ENCODE measurements at regions not wholly inside any gene's neighbourhood (a gene's known extent, or its start where the extent isn't known, plus 50 kb on each side); places are given as distances from the start of the nearest gene placed in this dataset.
"Not testable (repeated sequence)": the region's sequence is repeated elsewhere in the genome, so short reads cannot be mapped to it uniquely, and the experiment has no call there.

DNA sequence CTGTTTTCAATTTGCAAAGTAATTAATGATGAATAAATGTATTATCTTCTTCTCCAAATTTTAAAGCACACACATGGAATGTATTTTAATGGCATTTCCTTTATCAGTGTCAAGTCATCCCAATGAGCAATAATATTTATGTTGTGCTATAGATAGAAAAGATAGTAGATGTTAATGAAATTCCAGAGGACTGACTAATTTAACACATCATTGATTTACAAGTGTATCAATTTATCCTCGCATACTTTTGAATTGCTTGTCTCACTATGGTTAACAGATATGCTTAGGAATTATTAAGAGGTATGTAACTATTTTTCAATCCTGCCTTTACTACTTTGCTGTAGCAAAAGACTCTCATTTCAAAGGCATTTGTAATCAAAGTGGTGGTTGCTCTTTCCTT, 842.9 kb downstream of the SLC6A15 start:
- Histone ChIP-seq H3K36me3 (ENCODE audit: control insufficient read depth, insufficient read depth, low read length) (no peaks in the 10 kb centered on the region), H3K4me1 (ENCODE audit: control insufficient read depth, insufficient read depth, low read length) (no peaks in the 10 kb centered on the region), H3K4me3 (ENCODE audit: low read length) (no peak overlapping the region), H3K27ac (ENCODE audit: low read depth, low read length) (no peak overlapping the region), H3K27me3 (ENCODE audit: control insufficient read depth, insufficient read depth, low read length) (no peaks in the 10 kb centered on the region), H3K9ac (ENCODE audit: low read length) (no peak overlapping the region)

- Histone ChIP-seq H3K36me3 (ENCODE audit: control insufficient read depth, insufficient read depth, low read length) (no peaks in the 10 kb centered on the region), H3K4me3 (ENCODE audit: low read length) (no peak overlapping the region), H3K27me3 (ENCODE audit: control insufficient read depth, insufficient read depth, low read length) (no peaks in the 10 kb centered on the region), H3K9ac (ENCODE audit: low read length) (no peak overlapping the region), H3K4me1 (ENCODE audit: control insufficient read depth, insufficient read depth, low read length) (no peaks in the 10 kb centered on the region), H3K27ac (ENCODE audit: low read depth, low read length) (no peak overlapping the region)
These were observed 843.4 kb downstream of the SLC6A15 start for GRCh38 chr12:84069198-84069597.

DNA sequence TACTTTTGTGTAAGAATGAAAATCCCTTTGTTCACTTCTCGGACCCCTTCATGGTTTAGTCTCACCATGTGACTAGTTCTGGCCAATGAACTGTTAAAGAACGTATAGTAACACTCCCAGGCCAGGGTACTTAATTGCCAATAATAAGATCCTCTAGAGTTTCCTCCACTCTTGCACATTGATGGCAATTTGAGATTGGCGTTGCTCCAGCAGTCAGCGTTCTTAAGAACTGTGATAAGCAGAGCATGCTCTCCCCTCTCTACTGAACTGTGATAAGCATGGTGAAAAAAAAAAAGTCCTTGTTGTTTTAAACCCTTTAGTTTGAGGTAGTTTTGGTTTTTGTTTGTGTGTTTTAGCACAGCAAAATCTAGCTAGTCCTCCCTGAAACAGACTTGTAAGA, 854.5 kb downstream of the SLC6A15 start:
- H3K4me3 ChIP-seq (ENCODE audit: low read length): no peak overlapping the region
- no peaks in the 10 kb centered on the region for H3K36me3 ChIP-seq (ENCODE audit: control insufficient read depth, insufficient read depth, low read length)
- no peaks in the 10 kb centered on the region for H3K27me3 ChIP-seq (ENCODE audit: control insufficient read depth, insufficient read depth, low read length)
- no peak overlapping the region for H3K27ac ChIP-seq (ENCODE audit: low read depth, low read length)
- H3K9ac ChIP-seq (ENCODE audit: low read length): no peak overlapping the region
- H3K4me1 ChIP-seq (ENCODE audit: control insufficient read depth, insufficient read depth, low read length): no peaks in the 10 kb centered on the region

GRCh38 chr12:84054811-84055210, 857.8 kb downstream of the SLC6A15 start:
- Histone ChIP-seq H3K4me1 (ENCODE audit: control insufficient read depth, insufficient read depth, low read length) (no peaks in the 10 kb centered on the region), H3K27ac (ENCODE audit: low read depth, low read length) (no peak overlapping the region), H3K27me3 (ENCODE audit: control insufficient read depth, insufficient read depth, low read length) (no peaks in the 10 kb centered on the region), H3K9ac (ENCODE audit: low read length) (no peak overlapping the region), H3K36me3 (ENCODE audit: control insufficient read depth, insufficient read depth, low read length) (no peaks in the 10 kb centered on the region), H3K4me3 (ENCODE audit: low read length) (no peak overlapping the region)

DNA sequence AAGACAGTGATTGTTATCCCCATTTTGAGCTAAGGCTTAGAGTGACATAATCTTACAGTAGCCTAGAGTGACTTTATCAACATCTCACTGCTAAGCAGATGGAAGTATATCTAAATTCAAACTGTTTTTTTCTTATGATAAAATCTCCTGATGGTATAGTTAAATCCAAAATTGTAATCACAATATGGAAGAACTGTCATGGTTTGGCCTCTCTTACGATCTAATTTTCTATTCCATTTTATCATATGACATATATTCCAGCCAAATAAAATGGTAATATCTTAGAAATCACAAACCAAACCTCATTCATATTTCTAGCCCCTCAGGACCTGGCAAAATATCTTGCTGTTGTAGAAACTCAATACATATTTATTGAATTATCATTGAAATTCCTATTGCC, 864.7 kb downstream of the SLC6A15 start:
- H3K4me3 ChIP-seq (ENCODE audit: low read length): no peak overlapping the region
- H3K27me3 ChIP-seq (ENCODE audit: control insufficient read depth, insufficient read depth, low read length): no peaks in the 10 kb centered on the region
- no peaks in the 10 kb centered on the region for H3K4me1 ChIP-seq (ENCODE audit: control insufficient read depth, insufficient read depth, low read length)
- no peak overlapping the region for H3K9ac ChIP-seq (ENCODE audit: low read length)
- H3K27ac ChIP-seq (ENCODE audit: low read depth, low read length): no peak overlapping the region
- H3K36me3 ChIP-seq (ENCODE audit: control insufficient read depth, insufficient read depth, low read length): no peaks in the 10 kb centered on the region

DNA sequence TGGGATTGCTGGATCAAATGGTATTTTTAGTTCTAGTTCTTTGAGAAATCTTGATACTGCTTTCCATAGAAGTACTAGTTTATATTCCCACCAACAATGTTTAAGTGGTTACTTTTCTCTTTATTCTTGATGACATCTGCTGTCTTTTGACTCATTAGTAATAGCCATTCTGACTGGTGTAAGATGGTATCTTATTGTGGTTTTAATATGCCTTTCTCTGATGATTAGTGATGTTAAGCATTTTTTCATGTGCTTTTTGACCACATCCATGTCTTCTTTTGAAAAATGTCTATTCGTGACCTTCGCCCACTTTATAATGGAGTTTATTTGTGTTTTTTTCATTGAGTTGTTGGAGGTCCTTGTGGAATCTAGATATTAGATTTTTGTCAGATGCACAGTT, 865.7 kb downstream of the SLC6A15 start:
- Histone ChIP-seq H3K27ac (ENCODE audit: low read depth, low read length) (no peak overlapping the region), H3K36me3 (ENCODE audit: control insufficient read depth, insufficient read depth, low read length) (no peaks in the 10 kb centered on the region), H3K4me1 (ENCODE audit: control insufficient read depth, insufficient read depth, low read length) (no peaks in the 10 kb centered on the region), H3K4me3 (ENCODE audit: low read length) (no peak overlapping the region), H3K27me3 (ENCODE audit: control insufficient read depth, insufficient read depth, low read length) (no peaks in the 10 kb centered on the region), H3K9ac (ENCODE audit: low read length) (no peak overlapping the region)

DNA sequence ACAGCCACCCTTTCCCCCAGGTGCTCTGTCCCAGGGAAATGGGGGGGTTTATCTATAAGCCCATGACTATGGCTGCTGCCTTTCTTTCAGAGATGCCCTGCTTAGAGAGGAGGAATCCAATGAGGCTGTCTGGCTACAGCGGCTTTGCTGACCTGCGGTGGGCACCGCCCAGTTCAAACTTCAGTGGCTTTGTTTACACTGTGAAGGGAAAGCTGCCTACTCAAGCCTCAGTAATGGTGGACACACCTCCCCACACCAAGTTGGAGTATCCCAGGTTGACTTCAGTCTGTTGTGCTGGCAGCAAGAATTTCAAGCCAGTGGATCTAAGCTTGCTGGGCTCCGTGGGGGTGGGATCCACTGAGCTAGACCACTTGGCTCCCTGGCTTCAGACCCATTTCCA, 869.2 kb downstream of the SLC6A15 start:
- Histone ChIP-seq H3K27ac (ENCODE audit: low read depth, low read length) (no peak overlapping the region), H3K36me3 (ENCODE audit: control insufficient read depth, insufficient read depth, low read length) (no peaks in the 10 kb centered on the region), H3K4me3 (ENCODE audit: low read length) (no peak overlapping the region), H3K9ac (ENCODE audit: low read length) (no peak overlapping the region), H3K4me1 (ENCODE audit: control insufficient read depth, insufficient read depth, low read length) (no peaks in the 10 kb centered on the region), H3K27me3 (ENCODE audit: control insufficient read depth, insufficient read depth, low read length) (no peaks in the 10 kb centered on the region)

DNA sequence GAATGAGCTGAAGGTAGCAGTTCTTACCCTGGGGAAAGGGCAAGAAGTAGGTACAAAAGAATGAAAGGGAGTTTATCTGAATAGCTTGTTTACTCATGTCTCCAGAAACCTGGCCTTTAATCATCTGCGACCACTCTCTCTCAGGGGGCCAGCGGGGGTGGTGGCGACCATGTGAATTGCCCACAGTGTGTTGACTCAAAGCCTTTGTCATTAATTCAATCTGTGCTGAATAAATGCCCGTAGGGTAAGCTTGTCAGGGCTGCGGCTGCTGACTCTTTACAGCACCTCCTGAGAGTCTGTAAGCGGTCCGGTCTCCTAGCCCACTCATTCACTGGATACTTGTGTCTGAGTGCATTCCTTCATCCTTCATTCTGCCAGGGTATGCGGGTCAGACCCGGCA, 874.4 kb downstream of the SLC6A15 start:
- no peak overlapping the region for H3K27ac ChIP-seq (ENCODE audit: low read depth, low read length)
- H3K9ac ChIP-seq (ENCODE audit: low read length): no peak overlapping the region
- H3K4me1 ChIP-seq (ENCODE audit: control insufficient read depth, insufficient read depth, low read length): no peaks in the 10 kb centered on the region
- no peaks in the 10 kb centered on the region for H3K36me3 ChIP-seq (ENCODE audit: control insufficient read depth, insufficient read depth, low read length)
- H3K4me3 ChIP-seq (ENCODE audit: low read length): no peak overlapping the region
- H3K27me3 ChIP-seq (ENCODE audit: control insufficient read depth, insufficient read depth, low read length): no peaks in the 10 kb centered on the region

DNA sequence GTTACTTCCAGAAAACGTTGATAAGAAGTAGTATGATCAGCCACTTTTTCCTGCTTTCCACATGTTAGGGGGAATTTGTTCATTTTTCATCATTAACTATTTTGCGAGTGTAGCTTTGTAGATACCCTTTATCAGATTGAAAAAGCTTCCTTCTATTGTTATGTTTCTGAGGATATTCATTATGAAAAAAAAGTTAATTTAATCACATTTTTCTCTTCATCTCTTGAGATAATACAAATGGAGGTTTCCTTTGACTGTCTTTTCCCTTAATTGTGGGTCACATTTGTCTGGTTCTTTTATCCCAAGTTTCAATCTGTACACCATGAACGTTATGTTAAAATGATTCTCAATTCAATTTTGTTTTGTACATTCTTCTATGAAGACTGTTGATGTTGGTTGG, 875.7 kb downstream of the SLC6A15 start:
- no peak overlapping the region for H3K9ac ChIP-seq (ENCODE audit: low read length)
- H3K36me3 ChIP-seq (ENCODE audit: control insufficient read depth, insufficient read depth, low read length): no peaks in the 10 kb centered on the region
- H3K27ac ChIP-seq (ENCODE audit: low read depth, low read length): no peak overlapping the region
- no peak overlapping the region for H3K4me3 ChIP-seq (ENCODE audit: low read length)
- H3K27me3 ChIP-seq (ENCODE audit: control insufficient read depth, insufficient read depth, low read length): no peaks in the 10 kb centered on the region
- H3K4me1 ChIP-seq (ENCODE audit: control insufficient read depth, insufficient read depth, low read length): no peaks in the 10 kb centered on the region

DNA sequence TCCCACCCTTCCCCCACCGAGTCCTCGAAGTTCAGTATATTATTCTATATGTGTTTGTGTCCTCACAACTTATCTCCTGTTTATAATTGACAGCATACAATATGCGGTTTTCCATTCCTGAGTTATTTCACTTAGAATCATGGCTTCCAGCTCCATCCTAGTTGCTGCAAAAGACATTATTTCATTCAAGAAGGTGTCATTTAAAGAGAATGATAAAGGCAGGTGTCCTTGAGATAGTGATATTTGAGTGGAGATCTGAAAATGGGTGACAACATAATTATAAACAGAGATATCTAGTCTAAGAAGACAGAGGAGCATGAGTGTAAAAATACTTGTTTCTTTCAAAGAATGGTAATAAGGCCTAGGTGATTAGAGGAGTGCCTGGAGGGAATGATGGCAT, 876.8 kb downstream of the SLC6A15 start:
- Histone ChIP-seq H3K27ac (ENCODE audit: low read depth, low read length) (no peak overlapping the region), H3K9ac (ENCODE audit: low read length) (no peak overlapping the region), H3K4me1 (ENCODE audit: control insufficient read depth, insufficient read depth, low read length) (no peaks in the 10 kb centered on the region), H3K4me3 (ENCODE audit: low read length) (no peak overlapping the region), H3K36me3 (ENCODE audit: control insufficient read depth, insufficient read depth, low read length) (no peaks in the 10 kb centered on the region), H3K27me3 (ENCODE audit: control insufficient read depth, insufficient read depth, low read length) (no peaks in the 10 kb centered on the region)

GRCh38 chr12:84034871-84035270, 877.7 kb downstream of the SLC6A15 start:
- no peaks in the 10 kb centered on the region for H3K36me3 ChIP-seq (ENCODE audit: control insufficient read depth, insufficient read depth, low read length)
- no peak overlapping the region for H3K27ac ChIP-seq (ENCODE audit: low read depth, low read length)
- no peak overlapping the region for H3K4me3 ChIP-seq (ENCODE audit: low read length)
- H3K4me1 ChIP-seq (ENCODE audit: control insufficient read depth, insufficient read depth, low read length): no peaks in the 10 kb centered on the region
- no peaks in the 10 kb centered on the region for H3K27me3 ChIP-seq (ENCODE audit: control insufficient read depth, insufficient read depth, low read length)
- H3K9ac ChIP-seq (ENCODE audit: low read length): no peak overlapping the region

GRCh38 chr12:84033162-84033561, 879.4 kb downstream of the SLC6A15 start:
- Histone ChIP-seq H3K4me3 (ENCODE audit: low read length) (no peak overlapping the region), H3K4me1 (ENCODE audit: control insufficient read depth, insufficient read depth, low read length) (no peaks in the 10 kb centered on the region), H3K27me3 (ENCODE audit: control insufficient read depth, insufficient read depth, low read length) (no peaks in the 10 kb centered on the region), H3K36me3 (ENCODE audit: control insufficient read depth, insufficient read depth, low read length) (no peaks in the 10 kb centered on the region), H3K27ac (ENCODE audit: low read depth, low read length) (no peak overlapping the region), H3K9ac (ENCODE audit: low read length) (no peak overlapping the region)

- not testable (repeated sequence) for H3K9ac ChIP-seq (ENCODE audit: low read length); H3K27me3 ChIP-seq (ENCODE audit: control insufficient read depth, insufficient read depth, low read length); H3K27ac ChIP-seq (ENCODE audit: low read depth, low read length); H3K4me1 ChIP-seq (ENCODE audit: control insufficient read depth, insufficient read depth, low read length); H3K36me3 ChIP-seq (ENCODE audit: control insufficient read depth, insufficient read depth, low read length); H3K4me3 ChIP-seq (ENCODE audit: low read length)
These were observed 893.9 kb downstream of the SLC6A15 start for GRCh38 chr12:84018556-84019179.

Data from rectal smooth muscle tissue (tissue), 1 donor.